GM12891 (cell line): ENCODE measurements at regions not wholly inside any gene's neighbourhood (a gene's known extent, or its start where the extent isn't known, plus 50 kb on each side); places are given as distances from the start of the nearest gene placed in this dataset.

Experiments
- POLR2A ChIP-seq: IDR thresholded peaks from 2 replicates; pipeline ENCODE4 v1.6.1; 2011; ENCODE audit warnings: low read depth, low read length, control low read depth
- TAF1 ChIP-seq: IDR thresholded peaks from 2 replicates; pipeline ENCODE4 v1.6.1; 2011; ENCODE audit warnings: low read depth, low read length, control low read depth

GRCh38 chr2:91442246-91442905, 2750.9 kb downstream of the RPIA start:
- TF ChIP-seq TAF1 (no peak), POLR2A (no peak)
